HG02938 (cell line): ENCODE measurements at regions not wholly inside any gene's neighbourhood (a gene's known extent, or its start where the extent isn't known, plus 50 kb on each side); places are given as distances from the start of the nearest gene placed in this dataset.
A peak's percentile ranks its signal among the peaks of the same experiment; 100 is the strongest.

Experiments used
- ATAC-seq: cut with Tn5 transposase; IDR thresholded peaks from one replicate; pipeline ENCODE4 v1.9.1; 2021; ENCODE audit warnings: mild to moderate bottlenecking, moderate library complexity; ENCODE audit not compliant: unreplicated experiment

- no peak for ATAC-seq
These were observed 839.4 kb upstream of the ADGRL4 start for GRCh38 chr1:79845936-79846335.

- ATAC-seq: no peak
These were observed 836.3 kb upstream of the ADGRL4 start for GRCh38 chr1:79842811-79843210.

- ATAC-seq: no peak
These were observed 833.4 kb upstream of the ADGRL4 start for GRCh38 chr1:79839882-79840281.

- ATAC-seq: no peak
These were observed 820.9 kb upstream of the ADGRL4 start for GRCh38 chr1:79827446-79827845.

GRCh38 chr1:79825551-79825950 is 819.0 kb upstream of the ADGRL4 start:
- peak; percentile 54 for ATAC-seq

- no peak for ATAC-seq
These were observed 815.5 kb upstream of the ADGRL4 start for GRCh38 chr1:79822053-79822452.

GRCh38 chr1:79819140-79819539 is 812.6 kb upstream of the ADGRL4 start:
- ATAC-seq: peak; percentile 73

GRCh38 chr1:79817031-79817560 is 810.6 kb upstream of the ADGRL4 start:
- ATAC-seq: no peak

- no peak for ATAC-seq
These were observed 808.6 kb upstream of the ADGRL4 start for GRCh38 chr1:79815115-79815514.

GRCh38 chr1:79811173-79811572 is 804.6 kb upstream of the ADGRL4 start:
- no peak for ATAC-seq

- no peak for ATAC-seq
These were observed 802.4 kb upstream of the ADGRL4 start for GRCh38 chr1:79808816-79809475.

GRCh38 chr1:79807816-79808215 is 801.3 kb upstream of the ADGRL4 start:
- ATAC-seq: no peak

GRCh38 chr1:79797487-79797886 is 791.0 kb upstream of the ADGRL4 start:
- no peak for ATAC-seq

- no peak for ATAC-seq
These were observed 789.9 kb upstream of the ADGRL4 start for GRCh38 chr1:79796434-79796833.

- no peak for ATAC-seq
These were observed 785.8 kb upstream of the ADGRL4 start for GRCh38 chr1:79792219-79792930.

GRCh38 chr1:79791488-79792218 is 785.1 kb upstream of the ADGRL4 start:
- ATAC-seq: no peak

GRCh38 chr1:79790950-79791349 is 784.4 kb upstream of the ADGRL4 start:
- ATAC-seq: no peak

GRCh38 chr1:79787631-79788030 is 781.1 kb upstream of the ADGRL4 start:
- no peak for ATAC-seq

GRCh38 chr1:79785964-79786363 is 779.4 kb upstream of the ADGRL4 start:
- no peak for ATAC-seq

GRCh38 chr1:79785561-79785960 is 779.0 kb upstream of the ADGRL4 start:
- no peak for ATAC-seq

- ATAC-seq: no peak
These were observed 774.7 kb upstream of the ADGRL4 start for GRCh38 chr1:79781261-79781660.
